Progenitor cell of endocrine pancreas (in vitro differentiated cells): ENCODE measurements at regions not wholly inside any gene's neighbourhood (a gene's known extent, or its start where the extent isn't known, plus 50 kb on each side); places are given as distances from the start of the nearest gene placed in this dataset.

Experiments used
- DNase-seq: peaks from one replicate; pipeline ENCODE4 v3.0.0; 2021; ENCODE audit warnings: low spot score; ENCODE audit not compliant: unreplicated experiment
- H3K27ac Mint-ChIP-seq: 2 replicates; pipeline ENCODE4 v1.8.0; 2021; ENCODE audit warnings: mild to moderate bottlenecking, moderate library complexity, mixed read lengths
- H3K27me3 Mint-ChIP-seq: 2 replicates; pipeline ENCODE4 v1.8.0; 2021; ENCODE audit warnings: mixed read lengths
- H3K36me3 Mint-ChIP-seq: 2 replicates; pipeline ENCODE4 v1.8.0; 2022; ENCODE audit warnings: mixed read lengths; ENCODE audit not compliant: insufficient read depth
- H3K4me1 Mint-ChIP-seq: 2 replicates; pipeline ENCODE4 v1.8.0; 2021; ENCODE audit warnings: low read depth, mixed read lengths
- H3K4me3 Mint-ChIP-seq: 2 replicates; pipeline ENCODE4 v1.8.0; 2021; ENCODE audit warnings: low read depth, mild to moderate bottlenecking, moderate library complexity, mixed read lengths
- H3K9me3 Mint-ChIP-seq: 2 replicates; pipeline ENCODE4 v1.8.0; 2021; ENCODE audit warnings: low read depth, mixed read lengths
- TF ChIP-seq, protein P1 (sequence below): fragments of 200-600 bp; sonication (generic); IDR thresholded peaks from one replicate; pipeline ENCODE4 v1.5.0; 2021; ENCODE audit warnings: antibody characterized with exemption, mild to moderate bottlenecking; ENCODE audit not compliant: unreplicated experiment

GRCh38 chr4:115803825-115804224 is 690.4 kb upstream of the NDST4 start:
- DNase-seq: no peak
- no peak overlapping the region for H3K27ac Mint-ChIP-seq
- no peaks in the 10 kb centered on the region for H3K4me1 Mint-ChIP-seq
- H3K36me3 Mint-ChIP-seq: no peaks in the 10 kb centered on the region
- no peaks in the 10 kb centered on the region for H3K27me3 Mint-ChIP-seq
- peaks cover 3% of the 10 kb centered on the region for H3K9me3 Mint-ChIP-seq
- TF ChIP-seq, protein P1, sequence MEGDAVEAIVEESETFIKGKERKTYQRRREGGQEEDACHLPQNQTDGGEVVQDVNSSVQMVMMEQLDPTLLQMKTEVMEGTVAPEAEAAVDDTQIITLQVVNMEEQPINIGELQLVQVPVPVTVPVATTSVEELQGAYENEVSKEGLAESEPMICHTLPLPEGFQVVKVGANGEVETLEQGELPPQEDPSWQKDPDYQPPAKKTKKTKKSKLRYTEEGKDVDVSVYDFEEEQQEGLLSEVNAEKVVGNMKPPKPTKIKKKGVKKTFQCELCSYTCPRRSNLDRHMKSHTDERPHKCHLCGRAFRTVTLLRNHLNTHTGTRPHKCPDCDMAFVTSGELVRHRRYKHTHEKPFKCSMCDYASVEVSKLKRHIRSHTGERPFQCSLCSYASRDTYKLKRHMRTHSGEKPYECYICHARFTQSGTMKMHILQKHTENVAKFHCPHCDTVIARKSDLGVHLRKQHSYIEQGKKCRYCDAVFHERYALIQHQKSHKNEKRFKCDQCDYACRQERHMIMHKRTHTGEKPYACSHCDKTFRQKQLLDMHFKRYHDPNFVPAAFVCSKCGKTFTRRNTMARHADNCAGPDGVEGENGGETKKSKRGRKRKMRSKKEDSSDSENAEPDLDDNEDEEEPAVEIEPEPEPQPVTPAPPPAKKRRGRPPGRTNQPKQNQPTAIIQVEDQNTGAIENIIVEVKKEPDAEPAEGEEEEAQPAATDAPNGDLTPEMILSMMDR: no peak
- H3K4me3 Mint-ChIP-seq: no peak overlapping the region

GRCh38 chr4:115790812-115791211 is 677.4 kb upstream of the NDST4 start:
- Mint-ChIP-seq H3K27ac (no peak overlapping the region), H3K4me3 (no peak overlapping the region), H3K4me1 (no peaks in the 10 kb centered on the region), H3K36me3 (no peaks in the 10 kb centered on the region), H3K27me3 (no peaks in the 10 kb centered on the region), H3K9me3 (no peaks in the 10 kb centered on the region)
- TF ChIP-seq, protein P1: peak; percentile 38
- DNase-seq: no peak

DNA sequence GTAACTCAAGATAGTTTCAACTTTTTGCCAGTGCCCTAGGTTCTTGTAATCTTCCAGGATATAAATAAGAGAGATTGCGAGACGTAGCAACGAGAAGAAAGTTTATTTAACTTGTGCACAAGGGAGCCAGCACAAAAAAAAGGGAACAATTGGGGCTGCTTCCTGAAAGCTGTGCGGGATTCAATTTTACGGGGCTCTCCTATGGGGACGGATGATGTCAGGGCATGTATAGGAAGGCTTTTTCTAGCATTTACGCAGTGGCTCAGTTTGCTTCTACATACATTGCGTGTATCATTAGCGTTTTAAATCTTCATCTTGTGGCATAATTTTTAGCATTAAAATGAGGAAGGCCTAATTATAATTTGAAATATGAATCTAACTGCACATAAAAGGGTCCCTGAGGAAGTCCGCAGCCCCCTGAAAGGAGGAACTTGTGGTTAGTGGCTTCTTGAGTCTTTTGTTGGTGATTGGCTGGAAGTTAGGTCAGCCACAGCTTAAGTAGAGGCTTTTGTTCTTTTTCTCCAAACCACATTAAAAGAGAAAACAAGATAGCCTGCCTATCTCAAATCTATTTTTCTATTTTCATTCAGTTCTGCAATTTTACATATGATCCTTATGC is 668.2 kb upstream of the NDST4 start:
- TF ChIP-seq, protein P1: no peak
- Mint-ChIP-seq H3K4me1 (no peaks in the 10 kb centered on the region), H3K4me3 (no peak overlapping the region), H3K27me3 (no peaks in the 10 kb centered on the region), H3K36me3 (no peaks in the 10 kb centered on the region), H3K9me3 (no peaks in the 10 kb centered on the region), H3K27ac (no peak overlapping the region)
- DNase-seq: no peak

- TF ChIP-seq, protein P1: no peak
- H3K4me1 Mint-ChIP-seq: no peaks in the 10 kb centered on the region
- no peak overlapping the region for H3K4me3 Mint-ChIP-seq
- no peaks in the 10 kb centered on the region for H3K9me3 Mint-ChIP-seq
- no peak overlapping the region for H3K27ac Mint-ChIP-seq
- H3K27me3 Mint-ChIP-seq: no peaks in the 10 kb centered on the region
- no peaks in the 10 kb centered on the region for H3K36me3 Mint-ChIP-seq
- no peak for DNase-seq
Measured at GRCh38 chr4:115780835-115781234, 667.4 kb upstream of the NDST4 start.

DNA sequence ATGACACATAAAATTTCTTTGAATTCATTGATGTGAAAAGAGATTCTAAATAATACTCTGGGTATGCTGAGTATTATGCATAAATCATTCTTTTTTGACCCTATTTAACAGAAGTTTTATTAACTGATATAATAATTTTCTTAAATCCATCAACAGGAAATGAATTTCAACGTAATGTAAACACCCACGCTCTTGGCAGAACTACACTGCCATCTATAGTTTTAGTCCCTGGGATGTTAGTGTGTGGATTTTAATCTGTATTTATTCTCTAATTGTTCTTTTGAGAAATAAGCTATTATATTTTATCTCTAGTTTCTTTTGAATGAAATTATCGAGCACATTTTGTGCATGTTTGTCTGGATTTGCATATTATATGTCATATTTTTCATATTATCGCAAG is 666.8 kb upstream of the NDST4 start:
- TF ChIP-seq, protein P1: no peak

More for the DNA sequence above, 666.8 kb upstream of the NDST4 start:
- Mint-ChIP-seq H3K4me3 (no peak overlapping the region), H3K27me3 (no peaks in the 10 kb centered on the region), H3K36me3 (no peaks in the 10 kb centered on the region), H3K27ac (no peak overlapping the region), H3K9me3 (no peaks in the 10 kb centered on the region), H3K4me1 (no peaks in the 10 kb centered on the region)
- DNase-seq: no peak
